Liver (tissue), 7 donors: ENCODE measurements at regions not wholly inside any gene's neighbourhood (a gene's known extent, or its start where the extent isn't known, plus 50 kb on each side); places are given as distances from the start of the nearest gene placed in this dataset.

Experiments used
- DNase-seq: peaks from one replicate; pipeline ENCODE4 v3.0.0-alpha.2; 2017; ENCODE audit warnings: low spot score
- H3K27ac ChIP-seq, 2 donors: one replicate each; pipeline ENCODE4 v1.7.0; 2013; ENCODE audit warnings: inconsistent platforms in 2 of 2, low read length in 2 of 2, control low read depth in 1 of 2, low read depth in 1 of 2, mild to moderate bottlenecking in 1 of 2
- H3K27me3 ChIP-seq, 4 donors: one replicate each; pipeline versions ENCODE4 v1.6.1 to v1.7.0; 2013; ENCODE audit warnings: low read length in 3 of 4, inconsistent platforms in 1 of 4, mild to moderate bottlenecking in 1 of 4, moderate library complexity in 1 of 4; ENCODE audit not compliant: control insufficient read depth in 4 of 4, insufficient read depth in 4 of 4
- H3K36me3 ChIP-seq, 4 donors: one replicate each; pipeline versions ENCODE4 v1.6.1 to v1.7.0; 2013; ENCODE audit warnings: low read length in 3 of 4, mild to moderate bottlenecking in 3 of 4, low read depth in 1 of 4, moderate library complexity in 1 of 4; ENCODE audit not compliant: control insufficient read depth in 4 of 4, insufficient read depth in 3 of 4
- H3K4me1 ChIP-seq, 4 donors: one replicate each; pipeline versions ENCODE4 v1.6.1 to v1.7.0; 2013; ENCODE audit warnings: low read length in 3 of 4, mild to moderate bottlenecking in 3 of 4, moderate library complexity in 1 of 4; ENCODE audit not compliant: control insufficient read depth in 4 of 4, insufficient read depth in 4 of 4
- H3K4me3 ChIP-seq, 3 donors: one replicate each; pipeline versions ENCODE4 v1.6.1 to v1.7.0; 2013; ENCODE audit warnings: low read length in 3 of 3, control low read depth in 1 of 3, low read depth in 1 of 3, mild to moderate bottlenecking in 1 of 3
- H3K9ac ChIP-seq, 2 donors: one replicate each; pipeline ENCODE4 v1.7.0; 2013; ENCODE audit warnings: low read length in 2 of 2, mild to moderate bottlenecking in 2 of 2, moderate library complexity in 2 of 2, control low read depth in 1 of 2, low read depth in 1 of 2
- H3K9me3 ChIP-seq, 4 donors: one replicate each; pipeline versions ENCODE4 v1.6.1 to v1.7.0; 2013; ENCODE audit warnings: low read length in 3 of 4; ENCODE audit not compliant: control insufficient read depth in 4 of 4
- EGR1 ChIP-seq, 2 donors: IDR thresholded peaks; 2 replicates each; pipeline ENCODE4 v1.6.1; 2016 to 2018; ENCODE audit warnings: antibody characterized with exemption in 2 of 2, low read depth in 2 of 2
- FOXA1 ChIP-seq: IDR thresholded peaks from 2 replicates; pipeline ENCODE4 v1.6.1; 2016; ENCODE audit warnings: antibody characterized with exemption
- FOXA2 ChIP-seq: IDR thresholded peaks from 2 replicates; pipeline ENCODE4 v1.6.1; 2016; ENCODE audit warnings: antibody characterized with exemption
- GABPA ChIP-seq, 2 donors: IDR thresholded peaks in 1 of 2; conservative IDR thresholded peaks in 1 of 2; 2 replicates each; pipeline ENCODE4 v1.6.1; 2016; ENCODE audit warnings: antibody characterized with exemption in 2 of 2, mild to moderate bottlenecking in 1 of 2, moderate library complexity in 1 of 2
- HNF4A ChIP-seq, 2 donors: conservative IDR thresholded peaks; 2 replicates each; pipeline ENCODE4 v1.6.1; 2016; ENCODE audit warnings: antibody characterized with exemption in 2 of 2, mild to moderate bottlenecking in 2 of 2
- JUND ChIP-seq, 2 donors: IDR thresholded peaks; 2 replicates each; pipeline ENCODE4 v1.6.1; 2016; ENCODE audit warnings: antibody characterized with exemption in 2 of 2
- SP1 ChIP-seq: IDR thresholded peaks from 2 replicates; pipeline ENCODE4 v1.6.1; 2018; ENCODE audit warnings: antibody characterized with exemption, mild to moderate bottlenecking
- TAF1 ChIP-seq: conservative IDR thresholded peaks from 2 replicates; pipeline ENCODE4 v1.6.1; 2016; ENCODE audit warnings: antibody characterized with exemption, mild to moderate bottlenecking
- WGBS: extraction: QIAGEN DNeasy Blood & Tissue Kit; methylation state at CpG from one replicate; pipeline ENCODE4 v1.1.7; 2013; 5-methylcytosine and 5-hydroxymethylcytosine counted together
- TF ChIP-seq, protein P1 (sequence below): IDR thresholded peaks from 2 replicates; pipeline ENCODE4 v1.6.1; 2016; ENCODE audit warnings: antibody characterized with exemption
- TF ChIP-seq, protein P2 (sequence below): IDR thresholded peaks from 2 replicates; pipeline ENCODE4 v1.6.1; 2016; ENCODE audit warnings: antibody characterized with exemption
- TF ChIP-seq, protein P3 (sequence below): IDR thresholded peaks from 2 replicates; pipeline ENCODE4 v1.6.1; 2016; ENCODE audit warnings: antibody characterized with exemption
- TF ChIP-seq, protein P4 (sequence below): IDR thresholded peaks from 2 replicates; pipeline ENCODE4 v1.6.1; 2016; ENCODE audit warnings: antibody characterized with exemption, mild to moderate bottlenecking
- donor health status: healthy.
- donor health status: healthy.
- donor health status: healthy.
- donor health status: healthy.

DNA sequence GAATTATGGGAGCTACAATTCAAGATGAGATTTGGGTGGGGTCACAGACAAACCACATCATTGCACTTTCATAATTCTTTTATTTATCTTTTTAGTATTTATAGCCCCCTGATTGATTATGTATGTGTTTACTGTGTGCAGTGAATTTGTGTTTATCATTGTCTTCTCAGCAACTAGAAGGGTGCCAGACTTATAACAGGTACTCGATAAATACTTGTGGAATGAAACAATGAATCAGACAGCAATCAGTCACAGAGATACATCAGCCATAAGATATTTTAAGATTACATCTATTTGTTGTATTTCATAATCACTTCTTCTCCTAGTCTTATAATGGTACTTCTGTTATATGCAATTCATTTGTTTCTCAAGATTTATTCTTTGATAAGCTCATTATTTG, 273.2 kb downstream of the PTPRC start:
- Histone ChIP-seq H3K9ac (no peak overlapping the region), H3K9me3 (no peaks in the 10 kb centered on the region), H3K27me3 (peaks cover 0 to 2% (median 1%) of the 10 kb centered on the region in 4 donors), H3K27ac (no peak overlapping the region), H3K36me3 (no peaks in the 10 kb centered on the region), H3K4me1 (no peaks in the 10 kb centered on the region), H3K4me3 (no peak overlapping the region)
- no peak for DNase-seq
- 90% methylated on average over 1 of the region's 1 CpG for WGBS
- TF ChIP-seq, protein P1, sequence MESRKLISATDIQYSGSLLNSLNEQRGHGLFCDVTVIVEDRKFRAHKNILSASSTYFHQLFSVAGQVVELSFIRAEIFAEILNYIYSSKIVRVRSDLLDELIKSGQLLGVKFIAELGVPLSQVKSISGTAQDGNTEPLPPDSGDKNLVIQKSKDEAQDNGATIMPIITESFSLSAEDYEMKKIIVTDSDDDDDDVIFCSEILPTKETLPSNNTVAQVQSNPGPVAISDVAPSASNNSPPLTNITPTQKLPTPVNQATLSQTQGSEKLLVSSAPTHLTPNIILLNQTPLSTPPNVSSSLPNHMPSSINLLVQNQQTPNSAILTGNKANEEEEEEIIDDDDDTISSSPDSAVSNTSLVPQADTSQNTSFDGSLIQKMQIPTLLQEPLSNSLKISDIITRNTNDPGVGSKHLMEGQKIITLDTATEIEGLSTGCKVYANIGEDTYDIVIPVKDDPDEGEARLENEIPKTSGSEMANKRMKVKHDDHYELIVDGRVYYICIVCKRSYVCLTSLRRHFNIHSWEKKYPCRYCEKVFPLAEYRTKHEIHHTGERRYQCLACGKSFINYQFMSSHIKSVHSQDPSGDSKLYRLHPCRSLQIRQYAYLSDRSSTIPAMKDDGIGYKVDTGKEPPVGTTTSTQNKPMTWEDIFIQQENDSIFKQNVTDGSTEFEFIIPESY = no peak

DNA sequence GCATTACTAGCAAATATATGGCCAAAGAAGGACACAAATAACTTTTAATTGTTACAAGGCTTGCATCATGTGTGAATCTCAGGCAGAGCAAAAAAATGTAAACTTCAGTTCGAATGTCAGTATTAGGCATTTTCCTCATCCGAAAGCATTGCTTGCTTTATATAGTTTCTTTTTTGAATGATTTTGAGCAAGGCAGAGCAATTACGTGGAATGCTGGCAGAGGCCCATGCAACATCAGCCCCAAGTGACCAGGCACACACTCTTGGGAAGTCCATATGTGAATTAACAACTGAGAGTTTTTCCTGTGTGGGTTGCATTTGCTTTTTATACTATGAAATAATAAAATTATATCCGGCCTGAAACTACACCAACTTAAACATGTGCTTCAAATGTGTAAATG, 274.8 kb downstream of the PTPRC start:
- H3K27ac ChIP-seq = no peak overlapping the region
- 77% methylated on average over 4 of the region's 4 CpGs for WGBS
- H3K36me3 ChIP-seq = no peaks in the 10 kb centered on the region
- no peak for DNase-seq
- no peaks in the 10 kb centered on the region for H3K9me3 ChIP-seq
- H3K27me3 ChIP-seq = peaks cover 0 to 2% (median 0%) of the 10 kb centered on the region in 4 donors
- H3K9ac ChIP-seq = no peak overlapping the region
- TF ChIP-seq, protein P2, sequence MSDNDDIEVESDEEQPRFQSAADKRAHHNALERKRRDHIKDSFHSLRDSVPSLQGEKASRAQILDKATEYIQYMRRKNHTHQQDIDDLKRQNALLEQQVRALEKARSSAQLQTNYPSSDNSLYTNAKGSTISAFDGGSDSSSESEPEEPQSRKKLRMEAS = no peak
- TF ChIP-seq TAF1 (no peak), GABPA (IDR thresholded peaks at IDR 0.05 in 1 of 2, conservative IDR thresholded peaks at IDR 0.05 in 1 of 2) (no peak), JUND (IDR thresholded peaks at IDR 0.05) (no peak), FOXA2 (no peak), SP1 (no peak), FOXA1 (no peak), HNF4A (conservative IDR thresholded peaks at IDR 0.05) (no peak), EGR1 (IDR thresholded peaks at IDR 0.05; ENCODE audit: low read depth in 2 of 2) (no peak)
- TF ChIP-seq, protein P3, sequence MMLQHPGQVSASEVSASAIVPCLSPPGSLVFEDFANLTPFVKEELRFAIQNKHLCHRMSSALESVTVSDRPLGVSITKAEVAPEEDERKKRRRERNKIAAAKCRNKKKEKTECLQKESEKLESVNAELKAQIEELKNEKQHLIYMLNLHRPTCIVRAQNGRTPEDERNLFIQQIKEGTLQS = no peak
- TF ChIP-seq, protein P4, sequence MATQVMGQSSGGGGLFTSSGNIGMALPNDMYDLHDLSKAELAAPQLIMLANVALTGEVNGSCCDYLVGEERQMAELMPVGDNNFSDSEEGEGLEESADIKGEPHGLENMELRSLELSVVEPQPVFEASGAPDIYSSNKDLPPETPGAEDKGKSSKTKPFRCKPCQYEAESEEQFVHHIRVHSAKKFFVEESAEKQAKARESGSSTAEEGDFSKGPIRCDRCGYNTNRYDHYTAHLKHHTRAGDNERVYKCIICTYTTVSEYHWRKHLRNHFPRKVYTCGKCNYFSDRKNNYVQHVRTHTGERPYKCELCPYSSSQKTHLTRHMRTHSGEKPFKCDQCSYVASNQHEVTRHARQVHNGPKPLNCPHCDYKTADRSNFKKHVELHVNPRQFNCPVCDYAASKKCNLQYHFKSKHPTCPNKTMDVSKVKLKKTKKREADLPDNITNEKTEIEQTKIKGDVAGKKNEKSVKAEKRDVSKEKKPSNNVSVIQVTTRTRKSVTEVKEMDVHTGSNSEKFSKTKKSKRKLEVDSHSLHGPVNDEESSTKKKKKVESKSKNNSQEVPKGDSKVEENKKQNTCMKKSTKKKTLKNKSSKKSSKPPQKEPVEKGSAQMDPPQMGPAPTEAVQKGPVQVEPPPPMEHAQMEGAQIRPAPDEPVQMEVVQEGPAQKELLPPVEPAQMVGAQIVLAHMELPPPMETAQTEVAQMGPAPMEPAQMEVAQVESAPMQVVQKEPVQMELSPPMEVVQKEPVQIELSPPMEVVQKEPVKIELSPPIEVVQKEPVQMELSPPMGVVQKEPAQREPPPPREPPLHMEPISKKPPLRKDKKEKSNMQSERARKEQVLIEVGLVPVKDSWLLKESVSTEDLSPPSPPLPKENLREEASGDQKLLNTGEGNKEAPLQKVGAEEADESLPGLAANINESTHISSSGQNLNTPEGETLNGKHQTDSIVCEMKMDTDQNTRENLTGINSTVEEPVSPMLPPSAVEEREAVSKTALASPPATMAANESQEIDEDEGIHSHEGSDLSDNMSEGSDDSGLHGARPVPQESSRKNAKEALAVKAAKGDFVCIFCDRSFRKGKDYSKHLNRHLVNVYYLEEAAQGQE = no peak
- H3K4me1 ChIP-seq = no peaks in the 10 kb centered on the region
- H3K4me3 ChIP-seq = no peak overlapping the region
